D721Med (cell line): ENCODE measurements at regions not wholly inside any gene's neighbourhood (a gene's known extent, or its start where the extent isn't known, plus 50 kb on each side); places are given as distances from the start of the nearest gene placed in this dataset.

ENCODE experiments used
- DNase-seq: peaks from one replicate; pipeline ENCODE4 v3.0.0; 2011; ENCODE audit warnings: low spot score; ENCODE audit not compliant: insufficient read length
- FAIRE-seq: peaks from 2 replicates; lab custom pipeline; 2011; peaks lifted over from hg19 to GRCh38; lab: Jason Lieb, UNC
- TF ChIP-seq, protein P1 (sequence below): IDR thresholded peaks from 2 replicates; pipeline ENCODE4 v1.5.1; 2012; ENCODE audit warnings: mild to moderate bottlenecking, control low read depth; ENCODE audit not compliant: insufficient read depth; ENCODE audit errors: missing control alignments

DNA sequence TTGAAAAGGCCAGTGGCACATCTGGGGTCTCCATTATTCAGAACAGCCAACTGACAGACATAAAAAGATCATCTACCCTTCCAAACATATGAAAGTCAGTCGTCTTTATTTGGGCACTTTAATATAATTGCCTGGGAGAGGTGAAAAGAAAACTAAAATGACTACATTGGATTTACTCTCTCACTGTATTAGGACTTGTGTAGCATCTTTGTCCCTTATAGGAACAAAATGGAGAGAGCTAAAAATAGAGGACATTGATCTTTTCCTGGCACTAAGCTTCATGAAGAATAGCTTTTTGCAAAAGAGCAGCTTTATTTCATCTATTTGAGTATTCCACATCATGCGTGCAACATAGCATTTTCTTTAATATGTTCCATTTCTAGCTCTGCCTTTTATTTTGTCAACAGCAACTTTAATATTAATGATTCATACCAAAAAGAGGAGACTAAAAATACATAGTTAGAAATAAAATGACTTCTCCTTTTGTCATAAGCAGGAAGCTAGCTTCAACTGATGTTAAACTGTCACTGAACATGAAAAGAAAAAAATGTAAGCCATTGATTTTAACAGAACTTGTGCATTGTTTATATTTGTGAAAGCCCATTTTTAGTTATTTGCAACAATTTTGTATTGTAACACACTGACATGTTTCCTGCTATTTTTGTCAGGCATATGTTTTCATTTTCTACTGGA, 254.6 kb downstream of the SEC23A start:
- FAIRE-seq, result no peak
- DNase-seq, result no peak
- TF ChIP-seq, protein P1, sequence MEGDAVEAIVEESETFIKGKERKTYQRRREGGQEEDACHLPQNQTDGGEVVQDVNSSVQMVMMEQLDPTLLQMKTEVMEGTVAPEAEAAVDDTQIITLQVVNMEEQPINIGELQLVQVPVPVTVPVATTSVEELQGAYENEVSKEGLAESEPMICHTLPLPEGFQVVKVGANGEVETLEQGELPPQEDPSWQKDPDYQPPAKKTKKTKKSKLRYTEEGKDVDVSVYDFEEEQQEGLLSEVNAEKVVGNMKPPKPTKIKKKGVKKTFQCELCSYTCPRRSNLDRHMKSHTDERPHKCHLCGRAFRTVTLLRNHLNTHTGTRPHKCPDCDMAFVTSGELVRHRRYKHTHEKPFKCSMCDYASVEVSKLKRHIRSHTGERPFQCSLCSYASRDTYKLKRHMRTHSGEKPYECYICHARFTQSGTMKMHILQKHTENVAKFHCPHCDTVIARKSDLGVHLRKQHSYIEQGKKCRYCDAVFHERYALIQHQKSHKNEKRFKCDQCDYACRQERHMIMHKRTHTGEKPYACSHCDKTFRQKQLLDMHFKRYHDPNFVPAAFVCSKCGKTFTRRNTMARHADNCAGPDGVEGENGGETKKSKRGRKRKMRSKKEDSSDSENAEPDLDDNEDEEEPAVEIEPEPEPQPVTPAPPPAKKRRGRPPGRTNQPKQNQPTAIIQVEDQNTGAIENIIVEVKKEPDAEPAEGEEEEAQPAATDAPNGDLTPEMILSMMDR, result no peak

DNA sequence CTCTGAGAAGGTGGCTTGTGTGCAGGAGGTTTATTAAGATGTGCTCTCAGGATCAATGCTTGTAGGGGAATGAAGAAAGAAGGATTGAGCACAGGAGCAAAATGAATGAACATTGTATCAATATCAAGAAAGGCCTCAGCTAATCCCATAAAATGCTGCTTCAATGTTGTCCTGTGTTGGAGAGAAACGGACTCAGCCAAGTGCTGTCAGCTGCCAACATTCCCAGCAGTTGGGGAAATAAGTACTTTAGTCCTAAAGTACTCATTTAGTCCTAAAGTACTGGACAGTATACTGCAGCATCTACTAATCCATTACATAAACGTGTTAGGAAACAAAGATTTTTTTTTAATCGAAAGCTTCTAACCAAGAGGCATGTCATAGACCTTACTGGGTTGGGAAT, 255.9 kb downstream of the SEC23A start:
- no peak for FAIRE-seq
- TF ChIP-seq, protein P1, result no peak
- no peak for DNase-seq

DNA sequence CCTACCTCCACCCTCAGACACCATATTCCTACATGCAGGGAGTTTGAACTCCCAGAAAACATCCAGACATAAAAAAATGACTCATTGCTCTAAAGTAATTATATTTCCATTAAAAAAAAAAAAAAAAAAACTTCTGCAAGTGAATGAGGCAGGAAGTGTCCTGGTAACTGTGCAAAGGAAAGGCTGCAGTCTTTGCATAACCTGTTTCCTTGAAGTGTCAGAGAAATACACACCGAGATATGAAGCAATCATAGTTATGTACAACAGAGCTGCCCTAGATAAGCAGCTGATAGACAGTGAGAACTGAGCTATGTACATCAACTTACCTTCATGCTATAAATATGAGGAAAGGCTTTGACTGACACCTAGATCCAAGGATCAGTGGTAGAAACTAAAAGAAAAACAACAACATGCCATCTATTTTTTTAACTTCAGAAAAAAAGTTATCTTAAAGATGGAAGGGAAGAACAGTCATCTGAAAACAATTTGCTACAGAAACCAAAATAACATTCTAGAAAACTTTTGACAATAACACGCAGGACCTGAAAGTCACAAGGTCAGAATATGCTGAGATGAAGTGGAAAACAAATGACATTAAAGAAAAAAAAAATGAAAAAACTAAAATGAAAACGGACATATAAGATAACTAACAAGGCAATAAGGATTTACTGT, 263.2 kb downstream of the SEC23A start:
- TF ChIP-seq, protein P1, result no peak
- no peak for FAIRE-seq
- no peak for DNase-seq

DNA sequence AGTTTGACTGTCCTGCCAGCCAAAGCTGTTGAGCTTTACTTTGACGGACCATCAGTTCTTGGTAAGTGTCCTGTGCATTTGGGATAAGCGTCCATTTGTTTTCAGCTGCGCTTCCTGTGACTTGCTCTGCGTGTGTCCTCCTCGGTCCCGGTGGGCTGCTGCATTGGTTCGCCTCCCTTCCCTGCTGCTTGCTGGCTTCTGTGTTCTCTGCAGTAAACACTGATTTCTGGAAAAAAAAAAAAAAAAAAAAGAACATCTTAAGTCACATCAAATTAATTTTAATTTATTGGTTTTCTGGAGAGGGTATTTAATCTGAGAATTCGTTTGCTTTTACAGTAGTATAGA, 264.1 kb downstream of the SEC23A start:
- DNase-seq (no peak), FAIRE-seq (no peak)
- TF ChIP-seq, protein P1, result no peak

DNA sequence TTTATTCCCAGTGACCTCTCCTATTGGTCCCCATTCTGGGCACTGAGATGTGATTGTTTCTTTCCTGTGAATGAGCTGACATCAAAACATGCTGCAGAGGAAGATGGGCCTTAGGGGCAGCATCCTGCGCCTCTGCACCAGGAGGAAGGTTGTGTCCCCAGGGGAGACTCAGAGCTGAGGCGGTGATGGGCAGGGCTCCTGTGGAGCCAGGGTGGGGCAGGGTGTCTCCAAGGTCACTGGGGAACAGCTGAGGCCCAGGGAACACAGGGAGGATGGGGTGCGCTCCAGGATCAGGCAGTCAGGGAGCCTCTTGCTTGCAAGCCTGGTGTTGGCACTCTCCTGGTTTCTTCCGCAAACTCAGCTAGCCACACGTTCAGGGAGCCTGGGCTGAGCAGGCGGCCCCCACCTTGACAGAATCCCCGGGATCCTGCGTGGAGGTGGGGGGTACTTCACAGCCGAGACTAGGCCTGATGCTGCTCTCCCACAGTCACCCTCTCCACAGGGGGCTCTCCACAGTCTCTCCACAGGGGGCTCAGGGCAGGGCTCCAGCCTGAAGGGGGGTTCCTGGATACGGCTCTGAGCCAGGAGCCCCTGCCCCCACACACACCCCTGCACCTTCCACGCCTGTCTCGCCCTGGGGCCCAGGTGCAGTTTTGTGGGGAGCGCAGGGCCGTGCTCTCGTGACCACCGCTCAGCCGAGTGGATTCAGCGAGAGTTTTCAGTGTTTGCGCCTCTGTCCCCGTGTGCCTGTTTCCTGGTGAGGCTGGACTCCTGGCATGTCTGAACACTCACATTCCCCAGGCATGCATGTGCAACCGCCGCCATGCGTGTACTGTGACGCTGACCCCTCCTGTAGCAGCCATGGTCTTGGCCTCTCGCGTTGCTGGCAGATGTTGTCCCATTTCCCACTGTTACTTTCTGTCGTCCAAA, 264.7 kb downstream of the SEC23A start:
- DNase-seq (no peak), FAIRE-seq (no peak)

DNA sequence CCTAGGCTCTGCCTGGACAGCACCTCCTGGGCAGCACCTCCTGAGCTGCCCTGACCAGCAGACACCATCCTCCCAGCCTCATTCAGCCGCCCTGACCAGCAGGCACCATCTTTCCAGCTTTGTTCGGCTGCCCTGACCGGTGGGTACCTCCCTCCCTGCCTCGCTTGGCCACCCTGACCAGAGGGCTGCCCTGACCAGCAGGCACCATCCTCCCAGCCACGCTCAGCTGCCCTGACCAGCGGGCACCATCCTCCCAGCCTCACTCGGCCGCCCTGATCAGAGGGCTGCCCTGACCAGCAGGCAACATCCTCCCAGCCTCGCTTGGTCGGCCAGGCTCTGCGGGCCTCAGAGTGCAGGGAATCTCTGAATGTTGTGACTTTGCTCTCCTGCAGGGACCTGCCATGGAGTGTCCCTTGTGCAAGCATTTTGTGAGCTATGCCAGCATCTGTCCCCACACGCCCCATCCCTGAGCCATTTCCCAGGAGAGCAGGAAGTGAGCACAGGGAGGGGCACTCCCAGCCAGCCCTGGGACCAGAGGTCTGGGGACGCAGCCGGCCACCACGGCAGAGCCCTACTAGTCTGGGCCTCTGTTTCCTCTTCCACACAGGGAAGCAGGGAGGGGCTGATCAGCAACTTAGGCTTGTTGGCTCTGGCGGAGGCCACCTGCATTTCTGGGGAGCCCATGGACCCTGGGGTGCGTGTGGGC, 265.5 kb downstream of the SEC23A start:
- FAIRE-seq (no peak), DNase-seq (no peak)
- TF ChIP-seq, protein P1, result no peak

More for the DNA sequence above, 264.7 kb downstream of the SEC23A start:
- TF ChIP-seq, protein P1, result no peak
